IMR-90 (cell line): ENCODE measurements at regions not wholly inside any gene's neighbourhood (a gene's known extent, or its start where the extent isn't known, plus 50 kb on each side); places are given as distances from the start of the nearest gene placed in this dataset.
A peak's percentile ranks its signal among the peaks of the same experiment; 100 is the strongest.

ENCODE experiments used
- ATAC-seq: fragments of 200-7000 bp; cut with Tn5 transposase; 2 replicates; pipeline ENCODE4 v1.9.1; 2020; ENCODE audit warnings: low read depth, mild to moderate bottlenecking, moderate library complexity
- BruUV-seq: library from RNA; stranded (reverse); fragments of 400-500 nt; replicated peaks from 2 replicates; lab custom pipeline; 2021; lab: Mats Ljungman, UMichigan
- CTCF ChIA-PET: fragments of 300-600 bp; formaldehyde crosslinking; extraction: SDS; loops from one replicate; lab custom pipeline; 2021; ENCODE audit warnings: antibody characterized with exemption; lab: Yijun Ruan, JAX
- POLR2A ChIA-PET: fragments of 300-600 bp; sonication (Branson Sonifier 250); formaldehyde crosslinking; loops from one replicate; lab custom pipeline; 2022; ENCODE audit warnings: antibody characterized with exemption; ENCODE audit not compliant: unreplicated experiment; lab: Charles Lee
- DNase-seq: peaks from one replicate; pipeline ENCODE4 v3.0.0; 2013
- H2AFZ ChIP-seq: replicated peaks from 2 replicates; pipeline ENCODE3; 2013; ENCODE audit warnings: low read length, mild to moderate bottlenecking; ENCODE audit not compliant: poor library complexity
- H2AK5ac ChIP-seq: 2 replicates; pipeline ENCODE4 v1.6.1; 2013; ENCODE audit warnings: low read depth, low read length, inconsistent platforms
- H2AK9ac ChIP-seq: replicated peaks from 2 replicates; pipeline ENCODE3; 2013; ENCODE audit warnings: mild to moderate bottlenecking, low read depth, low read length, moderate library complexity; ENCODE audit not compliant: poor library complexity
- H2BK120ac ChIP-seq: 2 replicates; pipeline ENCODE4 v1.6.1; 2013; ENCODE audit warnings: low read depth, low read length, inconsistent platforms
- H2BK15ac ChIP-seq: 3 replicates; pipeline ENCODE4 v1.6.1; 2013; ENCODE audit warnings: low read depth, low read length, inconsistent platforms
- H2BK20ac ChIP-seq: 2 replicates; pipeline ENCODE4 v1.6.1; 2013; ENCODE audit warnings: low read depth, mild to moderate bottlenecking, inconsistent platforms, low read length, moderate library complexity
- H2BK5ac ChIP-seq: 2 replicates; pipeline ENCODE4 v1.6.1; 2013; ENCODE audit warnings: mild to moderate bottlenecking, low read depth, low read length, inconsistent platforms; ENCODE audit not compliant: poor library complexity, severe bottlenecking
- H3K14ac ChIP-seq: replicated peaks from 2 replicates; pipeline ENCODE4 v1.6.1; 2013; ENCODE audit warnings: low read depth, low read length, inconsistent platforms
- H3K18ac ChIP-seq: 2 replicates; pipeline ENCODE4 v1.6.1; 2013; ENCODE audit warnings: low read depth, low read length, control low read depth
- H3K23ac ChIP-seq: 2 replicates; pipeline ENCODE4 v1.6.1; 2013; ENCODE audit warnings: low read depth, low read length, inconsistent platforms
- H3K27ac ChIP-seq: 2 replicates; pipeline ENCODE4 v1.5.1; 2013; ENCODE audit warnings: mild to moderate bottlenecking, control low read depth, low read length; ENCODE audit not compliant: insufficient read depth
- H3K27me3 ChIP-seq: 2 replicates; pipeline ENCODE4 v1.6.1; 2013; ENCODE audit warnings: low read length; ENCODE audit not compliant: control insufficient read depth, insufficient read depth
- H3K36me3 ChIP-seq: 2 replicates; pipeline ENCODE4 v1.6.1; 2013; ENCODE audit warnings: low read length, mixed read lengths; ENCODE audit not compliant: control insufficient read depth, insufficient read depth
- H3K4ac ChIP-seq: 2 replicates; pipeline ENCODE4 v1.6.1; 2013; ENCODE audit warnings: low read depth, low read length, inconsistent platforms
- H3K4me1 ChIP-seq: 2 replicates; pipeline ENCODE4 v1.6.1; 2013; ENCODE audit warnings: low read length, mixed read lengths; ENCODE audit not compliant: control insufficient read depth, insufficient read depth
- H3K4me2 ChIP-seq: 2 replicates; pipeline ENCODE4 v1.6.1; 2013; ENCODE audit warnings: low read depth, mild to moderate bottlenecking, control low read depth, low read length, moderate library complexity
- H3K4me3 ChIP-seq: 2 replicates; pipeline ENCODE4 v1.5.1; 2013; ENCODE audit warnings: low read depth, mild to moderate bottlenecking, control low read depth, low read length, moderate library complexity; ENCODE audit not compliant: insufficient read depth
- H3K56ac ChIP-seq: 2 replicates; pipeline ENCODE4 v1.6.1; 2013; ENCODE audit warnings: low read length, inconsistent platforms; ENCODE audit not compliant: insufficient read depth; ENCODE audit errors: extremely low read depth
- H3K79me1 ChIP-seq, 2 experiments: 2 replicates each; pipeline ENCODE4 v1.6.1; 2013; ENCODE audit warnings: low read length in 2 of 2, inconsistent platforms in 1 of 2, low read depth in 1 of 2
- H3K9ac ChIP-seq: 2 replicates; pipeline ENCODE4 v1.6.1; 2013; ENCODE audit warnings: low read depth, low read length, control low read depth
- H3K9me1 ChIP-seq: 2 replicates; pipeline ENCODE4 v1.6.1; 2013; ENCODE audit warnings: low read length, inconsistent platforms; ENCODE audit not compliant: insufficient read depth
- H3K9me3 ChIP-seq: 2 replicates; pipeline ENCODE4 v1.6.1; 2013; ENCODE audit warnings: low read length; ENCODE audit not compliant: control insufficient read depth, insufficient read depth
- H4K20me1 ChIP-seq: 2 replicates; pipeline ENCODE4 v1.6.1; 2013; ENCODE audit warnings: low read length, inconsistent platforms; ENCODE audit not compliant: insufficient read depth
- H4K5ac ChIP-seq: 2 replicates; pipeline ENCODE4 v1.6.1; 2013; ENCODE audit warnings: mild to moderate bottlenecking, low read depth, low read length, control low read depth
- H4K8ac ChIP-seq, 2 experiments: 2 replicates each; pipeline ENCODE4 v1.6.1; 2013; ENCODE audit warnings: low read depth in 2 of 2, low read length in 2 of 2, control low read depth in 1 of 2, inconsistent platforms in 1 of 2
- H4K91ac ChIP-seq: 2 replicates; pipeline ENCODE4 v1.6.1; 2013; ENCODE audit warnings: low read depth, low read length, inconsistent platforms; ENCODE audit not compliant: insufficient read depth
- BHLHE40 ChIP-seq: fragments of 150-350 bp; IDR thresholded peaks from 2 replicates; pipeline ENCODE4 v1.6.1; 2016; ENCODE audit warnings: mild to moderate bottlenecking, low read depth, low read length
- CEBPB ChIP-seq: IDR thresholded peaks from 2 replicates; pipeline ENCODE4 v1.6.1; 2012; ENCODE audit warnings: low read depth, low read length, improper control_type of control experiment
- FOS ChIP-seq: fragments of 150-350 bp; IDR thresholded peaks from 2 replicates; pipeline ENCODE4 v1.6.1; 2016; ENCODE audit warnings: low read depth, low read length
- NFE2L2 ChIP-seq: fragments of 150-350 bp; IDR thresholded peaks from 2 replicates; pipeline ENCODE4 v1.6.1; 2016; ENCODE audit warnings: low read depth, mild to moderate bottlenecking, low read length
- POLR2A ChIP-seq: IDR thresholded peaks from 2 replicates; pipeline ENCODE4 v1.6.1; 2012; ENCODE audit warnings: mild to moderate bottlenecking, low read depth, low read length
- RFX5 ChIP-seq: IDR thresholded peaks from 2 replicates; pipeline ENCODE4 v1.8.0; 2012; ENCODE audit warnings: low read depth, mild to moderate bottlenecking, low read length, moderate library complexity
- USF2 ChIP-seq: fragments of 150-350 bp; IDR thresholded peaks from 2 replicates; pipeline ENCODE4 v1.6.1; 2017; ENCODE audit warnings: mild to moderate bottlenecking, antibody characterized with exemption, low read length, low read depth
- WGBS, 2 experiments: methylation state at CpG; one replicate each; pipeline versions ENCODE4 v1.1.5 to v1.1.7; 2013; ENCODE audit warnings: missing lambda C conversion rate in 2 of 2; ENCODE audit not compliant: insufficient read length in 1 of 2; ENCODE audit errors: extremely low coverage in 2 of 2; 5-methylcytosine and 5-hydroxymethylcytosine counted together
- dilution Hi-C: fragments of 300-500 bp; cut with HindIII; formaldehyde crosslinking; loops from one replicate; pipeline ENCODE4 v1.14.3; 2018; ENCODE audit warnings: low sequenced_read_pairs; ENCODE audit not compliant: unreplicated experiment
- in situ Hi-C: fragments of 300-500 bp; cut with MboI; formaldehyde crosslinking; loops from 3 replicates; pipeline ENCODE4 v1.14.3; 2019; ENCODE audit warnings: low sequenced_read_pairs, inconsistent platforms, mixed read lengths
- intact Hi-C: fragments of 100-400 bp; cut with micrococcal nuclease; formaldehyde crosslinking; loops from 2 replicates; pipeline ENCODE4 v1.10.0; 2022
- TF ChIP-seq, protein P1 (sequence below): conservative IDR thresholded peaks from 2 replicates; pipeline ENCODE4 v1.5.1; 2012; ENCODE audit warnings: mild to moderate bottlenecking, low read depth, low read length, improper control_type of control experiment

GRCh38 chr10:78706726-78707540 is 361.8 kb upstream of the ZMIZ1 start:
- DNase-seq, result peak; percentile 21
- Histone ChIP-seq H4K20me1 (no peaks in the 10 kb centered on the region), H3K36me3 (no peaks in the 10 kb centered on the region), H3K4me2 (no peak overlapping the region), H3K9ac (no peak overlapping the region), H3K56ac (no peak overlapping the region), H3K18ac (no peak overlapping the region), H4K91ac (no peak overlapping the region), H3K79me1 (no peaks in the 10 kb centered on the region), H3K27ac (no peak overlapping the region), H3K23ac (no peak overlapping the region), H2AFZ (no peak overlapping the region), H3K4ac (no peak overlapping the region), H2BK15ac (no peak overlapping the region), H3K9me1 (peaks cover 5% of the 10 kb centered on the region), H3K27me3 (peaks cover 15% of the 10 kb centered on the region), H2BK20ac (no peak overlapping the region), H3K9me3 (no peaks in the 10 kb centered on the region), H2BK5ac (no peak overlapping the region), H3K14ac (no peak overlapping the region), H4K5ac (no peak overlapping the region), H2BK120ac (no peak overlapping the region), H3K4me3 (no peak overlapping the region), H3K4me1 (peaks cover 6% of the 10 kb centered on the region), H2AK5ac (no peak overlapping the region), H4K8ac (0 out of 4 replicates have a peak overlapping the region, but pooled peaks of 1 of the 2 experiments have one; percentile 36), H2AK9ac (no peak overlapping the region)
- TF ChIP-seq USF2 (no peak), BHLHE40 (no peak), CEBPB (no peak), POLR2A (no peak), NFE2L2 (no peak), FOS (no peak), RFX5 (no peak)
- TF ChIP-seq, protein P1, sequence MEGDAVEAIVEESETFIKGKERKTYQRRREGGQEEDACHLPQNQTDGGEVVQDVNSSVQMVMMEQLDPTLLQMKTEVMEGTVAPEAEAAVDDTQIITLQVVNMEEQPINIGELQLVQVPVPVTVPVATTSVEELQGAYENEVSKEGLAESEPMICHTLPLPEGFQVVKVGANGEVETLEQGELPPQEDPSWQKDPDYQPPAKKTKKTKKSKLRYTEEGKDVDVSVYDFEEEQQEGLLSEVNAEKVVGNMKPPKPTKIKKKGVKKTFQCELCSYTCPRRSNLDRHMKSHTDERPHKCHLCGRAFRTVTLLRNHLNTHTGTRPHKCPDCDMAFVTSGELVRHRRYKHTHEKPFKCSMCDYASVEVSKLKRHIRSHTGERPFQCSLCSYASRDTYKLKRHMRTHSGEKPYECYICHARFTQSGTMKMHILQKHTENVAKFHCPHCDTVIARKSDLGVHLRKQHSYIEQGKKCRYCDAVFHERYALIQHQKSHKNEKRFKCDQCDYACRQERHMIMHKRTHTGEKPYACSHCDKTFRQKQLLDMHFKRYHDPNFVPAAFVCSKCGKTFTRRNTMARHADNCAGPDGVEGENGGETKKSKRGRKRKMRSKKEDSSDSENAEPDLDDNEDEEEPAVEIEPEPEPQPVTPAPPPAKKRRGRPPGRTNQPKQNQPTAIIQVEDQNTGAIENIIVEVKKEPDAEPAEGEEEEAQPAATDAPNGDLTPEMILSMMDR, result no peak
- dilution Hi-C loops (no loop called here), intact Hi-C loops (no loop called here), in situ Hi-C loops (no loop called here)
- ATAC-seq, result peak; percentile 42
- POLR2A ChIA-PET, result no interaction called here
- CTCF ChIA-PET, result no interaction called here
- BruUV-seq, result no TSS peak
- no CpG with 5 or more reads among the region's 5 CpGs for WGBS, 2 experiments
